HL-60/S4 (cell line): ENCODE measurements at regions not wholly inside any gene's neighbourhood (a gene's known extent, or its start where the extent isn't known, plus 50 kb on each side); places are given as distances from the start of the nearest gene placed in this dataset.

Source experiments
- in situ Hi-C: fragments of 300-500 bp; cut with MboI; formaldehyde crosslinking; loops from 2 replicates; pipeline ENCODE4 v1.14.3; 2022; ENCODE audit warnings: low sequenced_read_pairs

DNA sequence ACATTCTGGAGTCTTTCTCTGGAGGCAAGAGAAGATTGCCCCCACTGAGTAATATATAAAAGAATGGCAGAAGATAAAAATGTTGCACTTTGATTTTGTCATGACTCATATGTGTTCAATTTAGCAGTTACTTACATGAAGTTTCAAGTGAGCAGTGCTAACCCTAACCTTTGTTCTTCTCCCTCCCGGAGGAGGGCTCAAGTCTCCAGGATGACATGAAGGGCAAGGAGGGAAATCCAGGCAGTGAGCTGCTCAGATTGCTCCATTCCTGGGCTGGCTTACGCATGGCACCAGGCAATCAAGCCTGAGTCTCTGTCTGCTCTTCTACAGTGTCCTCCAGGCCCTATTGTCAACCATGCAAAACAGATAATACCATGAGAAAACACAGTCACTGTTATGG lies 322.3 kb downstream of the DUSP6 start:
- in situ Hi-C loops, result loop anchor here (10.0 kb wide), 1 partner anchor 425 kb away; no protein-coding TSS in a partner anchor

DNA sequence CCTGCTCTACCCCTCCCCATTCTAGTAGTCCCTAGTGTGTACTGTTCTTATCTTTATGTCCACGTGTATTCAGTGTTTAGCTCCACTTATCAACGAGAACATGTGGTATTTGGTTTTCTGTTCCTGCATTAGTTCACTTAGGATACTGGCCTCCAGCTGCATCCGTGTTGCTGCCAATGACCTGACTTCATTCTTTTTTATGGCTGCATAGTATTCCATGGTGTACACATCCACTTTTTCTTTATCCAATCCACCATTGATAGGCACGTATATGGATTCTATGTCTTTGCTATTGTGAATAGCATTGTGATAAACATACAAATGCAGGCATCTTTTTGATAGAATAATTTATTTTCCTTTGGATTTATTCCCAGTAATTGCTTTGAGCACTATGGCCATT lies 327.7 kb downstream of the DUSP6 start:
- in situ Hi-C loops, result loop anchor here (10.0 to 25.0 kb wide), 2 partner anchors 430 to 1913 kb away; no protein-coding TSS in a partner anchor

DNA sequence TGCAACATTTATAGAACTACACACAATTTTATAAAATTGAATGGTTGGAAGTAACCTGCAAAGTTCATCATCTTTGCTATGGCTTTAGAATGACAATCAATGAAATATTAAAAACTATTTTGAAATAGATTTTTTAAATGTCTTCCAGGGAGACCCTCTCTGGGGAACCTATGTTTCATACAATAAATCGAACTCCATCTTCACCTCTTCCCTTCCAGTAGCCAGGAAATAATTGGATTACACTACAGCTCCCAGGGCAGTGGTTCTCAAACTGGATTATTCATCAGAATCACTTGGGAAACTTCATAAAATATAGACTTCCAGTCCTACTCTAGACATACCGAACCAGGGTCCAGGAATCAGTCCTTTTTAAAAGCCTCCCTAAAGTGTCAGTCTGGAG lies 328.4 kb downstream of the DUSP6 start:
- in situ Hi-C loops, result loop anchor here (10.0 to 25.0 kb wide), 2 partner anchors 431 to 1913 kb away; no protein-coding TSS in a partner anchor

DNA sequence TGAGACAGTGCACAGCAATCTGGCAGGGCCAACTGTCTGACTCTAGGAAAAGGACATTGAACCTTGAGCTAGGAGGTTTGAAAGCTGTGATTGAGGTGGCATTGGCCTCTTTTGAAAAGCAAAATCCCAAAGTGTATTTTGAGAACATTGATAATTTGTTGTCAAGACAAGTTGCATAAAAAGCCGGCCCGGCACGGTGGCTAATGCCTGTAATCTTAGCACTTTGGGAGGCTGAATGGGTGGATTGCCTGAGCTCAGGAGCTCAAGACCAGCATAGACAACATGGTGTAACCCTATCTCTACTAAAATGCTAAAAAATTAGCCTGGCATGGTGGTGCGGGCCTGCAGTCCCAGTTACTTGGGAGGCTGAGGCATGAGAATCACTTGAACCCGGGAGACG lies 331.6 kb downstream of the DUSP6 start:
- in situ Hi-C loops, result loop anchor here (10.0 to 25.0 kb wide), 2 partner anchors 434 to 1917 kb away; no protein-coding TSS in a partner anchor

DNA sequence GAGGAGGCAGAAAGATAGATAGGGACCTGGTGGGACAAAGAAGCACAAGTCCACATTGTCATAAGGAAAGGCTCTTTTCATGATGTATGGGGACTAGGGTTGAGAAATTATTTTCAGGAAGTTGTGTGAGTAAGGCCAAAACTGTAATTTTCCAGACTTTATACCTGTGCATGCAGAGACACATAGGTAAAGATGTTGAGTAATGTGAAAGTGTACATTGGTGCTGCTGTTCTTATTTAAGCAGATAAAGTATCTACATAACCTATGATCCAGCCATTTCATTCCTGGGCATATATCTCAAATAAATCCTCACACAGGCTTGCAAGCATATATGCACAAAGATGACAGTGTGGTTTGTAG lies 332.2 kb downstream of the DUSP6 start:
- in situ Hi-C loops, result loop anchor here (10.0 to 25.0 kb wide), 2 partner anchors 435 to 1917 kb away; no protein-coding TSS in a partner anchor

DNA sequence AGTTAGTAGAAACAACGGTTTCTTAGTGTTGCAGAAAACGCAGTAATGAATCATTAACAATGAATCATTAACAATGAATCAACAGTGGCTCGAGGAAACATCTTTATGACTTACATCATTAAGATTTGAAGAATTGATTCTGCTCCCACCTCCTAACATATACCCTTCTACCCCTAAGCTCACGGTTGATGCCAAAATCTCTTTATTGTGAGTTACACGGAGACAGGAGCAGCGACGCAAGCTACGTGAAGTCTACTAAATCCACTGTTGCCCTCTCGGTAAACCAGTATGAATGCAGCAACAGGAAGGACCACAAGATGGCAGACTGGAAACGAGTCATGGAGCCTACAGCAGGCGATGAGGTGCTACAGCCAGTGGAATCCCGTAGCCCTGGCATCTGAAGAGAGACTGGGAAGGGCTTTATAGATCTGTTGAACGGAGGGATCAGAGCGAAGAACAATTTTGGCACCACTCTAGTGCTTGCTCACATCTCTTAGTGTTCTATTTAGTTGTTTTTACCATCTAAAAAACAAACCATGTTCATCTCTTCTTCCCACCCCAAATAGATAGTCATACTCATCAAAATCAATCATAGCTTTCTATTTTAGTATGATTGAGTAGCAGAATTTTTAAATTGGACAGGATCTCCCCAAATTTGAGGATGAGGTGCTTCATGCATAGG lies 332.7 kb downstream of the DUSP6 start:
- in situ Hi-C loops, result loop anchor here (5.0 to 25.0 kb wide), 3 partner anchors 435 to 1918 kb away; partner anchors contain the start of gene POC1B

DNA sequence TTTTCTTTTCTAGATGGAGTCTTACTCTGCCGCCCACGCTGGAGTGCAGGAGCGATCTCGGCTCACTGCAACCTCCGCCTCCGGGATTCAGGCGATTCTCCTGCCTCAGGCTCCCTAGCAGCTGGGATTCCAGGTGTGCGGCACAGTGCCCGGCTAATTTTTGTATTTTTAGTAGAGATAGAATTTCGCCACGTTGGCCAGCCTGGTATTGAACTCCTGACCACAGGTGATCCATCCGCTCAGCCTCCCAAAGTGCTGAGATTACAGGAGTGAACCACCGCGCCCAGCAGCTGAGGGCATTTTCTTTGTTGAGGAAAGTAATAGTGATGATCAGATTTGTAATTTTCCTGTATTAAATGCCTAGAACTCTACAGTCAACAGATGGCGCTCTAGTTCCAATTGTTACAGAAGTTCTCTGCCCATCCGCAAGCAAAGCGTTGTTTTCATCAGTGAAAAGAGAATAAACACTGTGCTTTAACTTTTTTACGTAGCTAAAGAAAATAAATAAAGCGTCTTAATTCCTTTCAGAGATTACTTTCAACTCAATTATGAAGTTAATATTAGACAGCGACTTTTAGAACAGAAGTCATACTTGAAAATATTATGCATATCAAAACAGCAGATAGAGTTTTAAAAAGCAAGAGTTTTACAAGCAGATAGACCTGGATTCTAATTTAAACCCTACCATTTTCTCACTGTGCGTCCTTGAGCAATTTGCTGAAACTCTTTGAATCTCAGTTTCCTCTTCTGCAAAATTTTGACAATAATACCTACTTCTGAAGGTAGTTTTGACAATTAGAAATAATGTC lies 335.1 kb downstream of the DUSP6 start:
- in situ Hi-C loops, result loop anchor here (5.0 to 25.0 kb wide), 2 partner anchors 510 to 1920 kb away; partner anchors contain the start of gene POC1B

DNA sequence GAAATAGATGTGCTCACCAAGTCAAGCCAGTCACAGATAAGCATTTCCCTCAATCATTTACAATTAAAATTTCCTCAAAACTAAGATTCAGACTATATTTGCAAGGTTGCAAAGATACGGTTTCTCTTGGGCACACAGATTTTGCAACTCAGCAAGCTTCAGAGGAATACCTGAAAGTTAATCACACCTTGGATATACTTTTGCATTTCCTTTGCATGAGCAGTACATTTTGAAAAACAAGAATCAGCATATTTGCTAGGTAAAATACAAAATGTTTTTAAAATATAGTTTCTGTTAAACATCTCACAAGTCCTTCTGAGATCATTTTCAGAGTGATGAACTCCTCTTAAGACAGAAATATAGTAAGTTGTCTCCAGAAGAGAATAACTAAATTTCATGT lies 336.9 kb downstream of the DUSP6 start:
- in situ Hi-C loops, result loop anchor here (5.0 to 25.0 kb wide), 2 partner anchors 512 to 1922 kb away; partner anchors contain the start of gene POC1B

DNA sequence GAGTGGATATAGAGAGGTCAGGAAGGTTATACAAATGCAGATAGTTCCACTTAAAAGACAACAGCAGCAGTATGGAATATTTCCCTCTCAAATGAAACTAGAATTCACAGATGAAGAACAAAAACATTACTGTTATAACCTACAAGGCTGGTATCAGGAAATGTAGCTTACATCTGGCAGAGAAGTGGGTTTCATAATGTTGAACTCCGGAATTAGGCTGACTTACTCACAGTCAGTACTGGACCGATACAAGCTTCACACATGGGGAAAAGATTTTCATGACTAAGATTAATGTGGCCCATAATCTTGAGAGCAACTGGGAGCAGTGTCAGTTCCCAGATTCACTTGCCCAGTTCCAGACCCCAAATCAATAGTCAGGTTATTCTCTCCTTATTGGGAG lies 353.9 kb downstream of the DUSP6 start:
- in situ Hi-C loops, result loop anchor here (25.0 kb wide), 1 partner anchor 861 kb away; the partner anchor contains the start of genes CEP290 and TMTC3

DNA sequence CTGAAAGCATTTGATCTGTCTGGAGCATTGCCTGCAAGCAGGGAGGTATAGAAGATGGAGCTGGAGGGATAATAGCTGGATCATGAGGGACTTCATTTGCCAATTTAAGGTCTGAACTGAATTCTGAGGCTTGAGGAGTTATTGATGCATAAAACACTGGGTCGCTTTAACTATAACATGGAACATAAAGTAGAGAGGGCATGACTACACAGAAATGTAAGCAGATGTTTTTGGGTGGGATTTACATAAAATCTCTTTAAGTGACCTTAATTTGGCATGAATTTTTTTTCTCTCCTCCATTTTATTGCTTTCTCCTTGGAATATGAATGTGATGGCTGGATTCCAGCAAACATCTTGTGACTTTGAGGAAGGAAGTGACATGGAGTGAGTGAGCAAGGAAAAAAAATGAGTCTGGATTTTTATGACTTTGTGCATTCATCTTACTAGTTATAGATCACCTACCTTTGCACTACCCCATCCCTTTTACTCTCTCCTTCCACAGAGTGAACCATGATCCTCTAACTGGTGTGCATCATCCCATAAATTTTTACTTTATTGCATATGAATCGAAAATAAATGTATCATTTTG lies 356.0 kb downstream of the DUSP6 start:
- in situ Hi-C loops, result loop anchor here (25.0 kb wide), 1 partner anchor 859 kb away; the partner anchor contains the start of genes CEP290 and TMTC3

DNA sequence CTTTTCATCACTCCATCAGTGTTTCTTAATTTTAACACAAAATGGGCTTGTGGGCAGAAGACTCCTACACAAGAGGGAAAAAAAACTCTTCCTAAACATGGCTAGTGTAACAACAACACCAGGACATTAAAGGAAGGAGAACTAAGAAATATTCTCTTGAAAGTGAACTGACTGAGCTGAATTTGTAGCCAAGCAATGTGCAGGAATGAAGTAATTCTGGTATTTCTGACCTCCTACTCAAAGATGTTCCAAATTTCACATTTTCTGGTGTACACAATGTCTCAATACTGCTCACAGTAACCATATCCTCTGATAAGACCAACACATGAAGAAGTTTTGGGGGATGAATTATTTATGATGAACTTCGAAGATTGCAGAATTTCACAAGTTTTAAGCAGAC lies 357.3 kb downstream of the DUSP6 start:
- in situ Hi-C loops, result loop anchor here (25.0 kb wide), 1 partner anchor 858 kb away; the partner anchor contains the start of genes CEP290 and TMTC3

DNA sequence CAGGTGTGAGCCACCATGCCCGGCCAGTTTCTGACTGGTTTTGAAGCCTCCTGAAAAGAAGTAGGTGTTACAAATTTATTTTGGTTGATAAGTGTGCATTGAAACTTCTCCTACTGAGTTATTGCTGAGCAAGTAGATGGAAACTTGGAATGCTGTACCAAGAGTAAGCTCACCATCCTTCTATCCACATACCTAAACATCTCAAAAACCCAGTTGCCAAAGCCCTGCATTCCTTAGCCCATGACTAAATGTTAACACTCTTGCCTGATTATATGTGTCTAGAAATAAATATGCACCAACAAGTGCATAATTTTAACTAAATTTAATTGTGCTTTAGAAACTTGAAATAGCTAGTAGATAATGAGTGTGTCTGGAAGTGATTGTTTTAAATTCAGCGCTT lies 357.8 kb downstream of the DUSP6 start:
- in situ Hi-C loops, result loop anchor here (25.0 kb wide), 1 partner anchor 857 kb away; the partner anchor contains the start of genes CEP290 and TMTC3

DNA sequence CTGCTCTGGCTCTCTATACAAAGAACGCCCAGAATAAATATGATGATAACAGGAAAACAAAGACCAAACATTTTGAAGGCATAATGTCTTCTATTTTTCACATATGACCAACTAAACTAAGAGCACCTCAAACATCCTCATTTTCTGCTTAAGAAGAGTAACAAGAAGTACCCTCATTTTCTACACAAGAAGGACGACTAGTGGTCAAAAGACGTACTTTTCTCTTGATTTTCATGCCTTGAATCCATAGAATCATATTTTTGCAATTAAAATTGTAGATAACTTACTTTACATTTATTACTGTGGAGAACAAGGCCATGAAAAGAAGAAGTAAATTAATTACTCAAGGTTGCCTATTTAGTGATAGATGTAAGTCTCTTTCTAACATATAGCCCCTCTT lies 358.6 kb downstream of the DUSP6 start:
- in situ Hi-C loops, result loop anchor here (25.0 kb wide), 1 partner anchor 856 kb away; the partner anchor contains the start of genes CEP290 and TMTC3

DNA sequence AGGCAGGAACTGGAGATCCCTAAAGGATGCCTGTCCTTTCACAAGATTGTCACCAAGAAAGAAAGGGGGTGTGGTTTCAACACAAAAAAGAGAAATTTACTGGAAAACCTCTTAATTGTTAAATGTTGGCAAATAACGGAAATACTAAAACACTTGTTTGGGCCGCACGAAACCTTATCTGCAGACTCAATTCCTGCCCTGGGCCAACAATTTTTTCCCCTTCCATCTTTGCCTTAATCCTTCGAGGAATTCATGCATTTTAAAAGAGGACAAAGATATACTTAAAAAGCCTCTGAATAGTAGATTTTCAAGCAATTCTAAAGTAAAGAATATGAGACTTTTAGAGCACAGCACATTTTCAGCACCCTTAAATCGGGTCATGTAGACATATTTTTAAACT lies 366.2 kb downstream of the DUSP6 start:
- in situ Hi-C loops, result loop anchor here (25.0 kb wide), 1 partner anchor 849 kb away; the partner anchor contains the start of genes CEP290 and TMTC3

DNA sequence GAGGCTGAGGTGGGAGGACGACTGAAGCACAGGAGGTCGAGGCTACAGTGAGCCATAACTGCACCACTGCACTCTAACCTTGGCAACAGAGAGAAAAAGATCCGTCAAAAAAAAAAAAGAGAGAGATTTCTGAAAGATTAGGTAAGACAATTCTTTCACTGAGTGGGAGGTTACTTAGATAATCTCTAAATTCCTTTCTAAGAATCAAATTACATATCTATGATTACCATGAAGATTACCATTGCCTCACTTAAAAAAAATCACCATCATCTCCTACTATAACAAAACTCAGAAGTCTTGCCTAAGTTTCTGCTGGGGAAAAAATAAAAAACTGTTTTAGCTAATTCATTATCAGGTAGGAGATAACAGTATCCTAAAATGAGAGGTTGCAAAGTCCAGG lies 366.7 kb downstream of the DUSP6 start:
- in situ Hi-C loops, result loop anchor here (25.0 kb wide), 1 partner anchor 848 kb away; the partner anchor contains the start of genes CEP290 and TMTC3

DNA sequence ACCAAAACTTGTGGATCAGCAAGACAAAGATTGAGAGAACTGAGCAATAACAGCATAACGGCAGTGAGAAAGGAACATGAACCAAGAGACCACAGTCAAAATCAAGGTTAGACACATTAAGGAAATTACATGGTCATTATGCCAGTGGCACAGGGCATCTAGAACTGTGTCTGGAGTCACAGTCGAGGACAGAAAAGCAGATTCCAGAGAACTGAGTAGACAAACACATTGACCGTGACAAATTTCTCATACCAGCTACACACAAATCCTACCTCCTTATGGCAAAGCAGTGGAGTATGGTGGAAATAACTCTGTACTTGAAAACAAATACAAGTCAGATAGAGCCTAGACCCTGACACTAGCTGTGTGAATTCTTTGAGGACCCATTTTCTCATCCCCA lies 367.3 kb downstream of the DUSP6 start:
- in situ Hi-C loops, result loop anchor here (25.0 kb wide), 1 partner anchor 848 kb away; the partner anchor contains the start of genes CEP290 and TMTC3

DNA sequence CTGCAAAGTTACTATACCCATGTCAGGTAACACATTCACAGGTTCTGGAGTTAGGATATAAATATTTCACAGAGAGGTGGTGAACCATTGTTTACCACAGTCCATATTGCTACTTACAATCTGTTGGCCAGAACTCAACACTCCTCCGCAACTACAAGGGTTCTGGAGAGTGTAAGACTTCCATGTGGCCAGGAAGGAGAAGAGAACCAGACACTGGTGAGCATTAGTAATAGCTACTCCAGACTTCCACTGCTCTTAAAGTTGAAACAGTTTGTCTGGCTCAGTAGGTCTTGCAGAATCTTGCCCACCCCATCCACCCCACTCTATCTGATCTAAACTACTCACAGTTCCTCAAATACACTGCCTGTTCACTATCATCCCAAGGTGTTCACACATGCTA lies 369.6 kb downstream of the DUSP6 start:
- in situ Hi-C loops, result loop anchor here (25.0 kb wide), 1 partner anchor 845 kb away; the partner anchor contains the start of genes CEP290 and TMTC3

DNA sequence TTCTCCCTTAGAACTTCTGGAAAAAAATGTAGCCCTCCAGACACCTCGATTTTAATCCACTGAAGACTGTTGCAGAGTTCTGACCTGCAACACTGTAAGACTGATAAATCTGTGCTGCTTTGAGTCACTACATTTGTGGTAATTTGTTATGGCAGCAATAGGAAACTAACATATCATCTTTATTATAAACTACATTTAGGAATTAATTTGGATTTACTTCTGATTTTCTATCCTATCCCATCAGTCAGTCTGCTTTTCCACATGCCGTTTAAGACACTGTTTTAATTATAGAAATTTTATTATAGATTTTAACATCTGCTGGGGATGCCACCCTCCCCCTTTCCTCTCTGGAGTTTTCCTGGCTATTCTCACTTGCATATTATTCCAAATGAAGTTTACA lies 375.2 kb downstream of the DUSP6 start:
- in situ Hi-C loops, result loop anchor here (25.0 kb wide), 1 partner anchor 840 kb away; the partner anchor contains the start of genes CEP290 and TMTC3

DNA sequence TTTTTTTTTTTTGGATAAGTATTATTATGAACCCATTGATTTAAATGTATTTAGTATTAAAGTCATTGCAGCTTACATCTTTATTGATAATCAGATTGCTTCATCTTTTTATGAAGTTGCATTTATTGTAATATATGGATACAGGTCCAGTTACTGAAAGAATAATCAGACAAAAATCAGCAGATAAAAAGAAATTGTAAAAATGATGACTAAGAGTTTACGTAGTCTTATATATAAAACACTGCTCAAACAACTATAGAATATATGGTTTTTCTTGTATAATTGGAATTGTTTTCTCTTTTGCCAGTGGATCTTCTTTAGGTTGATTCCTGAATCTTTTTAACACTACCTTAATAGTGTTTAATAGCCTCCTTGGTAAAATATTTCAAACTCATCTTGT lies 378.3 kb downstream of the DUSP6 start:
- in situ Hi-C loops, result no loop called here

DNA sequence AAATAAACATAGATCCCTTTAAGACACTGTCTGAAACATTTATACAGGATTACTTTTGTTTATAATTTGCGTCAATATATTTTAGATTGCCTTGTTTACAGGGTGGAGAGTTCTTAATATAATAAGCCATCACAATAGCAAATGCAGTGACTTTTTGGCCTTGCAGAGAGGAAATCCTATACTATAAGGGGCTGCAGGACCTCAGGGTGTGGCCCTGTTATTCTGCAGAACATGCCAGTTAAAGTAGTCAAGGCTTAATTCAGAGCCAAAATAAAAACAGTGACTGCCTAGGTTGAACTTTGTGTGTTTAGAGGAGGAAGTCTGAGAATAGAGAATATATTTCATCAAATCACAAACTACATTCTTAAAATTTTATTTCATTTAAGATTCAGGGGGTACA lies 381.6 kb downstream of the DUSP6 start:
- in situ Hi-C loops, result no loop called here
